GM12872 (cell line): ENCODE measurements at regions not wholly inside any gene's neighbourhood (a gene's known extent, or its start where the extent isn't known, plus 50 kb on each side); places are given as distances from the start of the nearest gene placed in this dataset.

Experiments
- CTCF ChIP-seq: IDR thresholded peaks from 3 replicates; pipeline ENCODE4 v1.5.1; 2011; ENCODE audit warnings: low read depth, mild to moderate bottlenecking, low read length, moderate library complexity; ENCODE audit not compliant: insufficient read depth

- TF ChIP-seq CTCF, result no peak
These were observed 1123.7 kb upstream of the ATXN7L3B start for GRCh38 chr12:73413974-73414373.

DNA sequence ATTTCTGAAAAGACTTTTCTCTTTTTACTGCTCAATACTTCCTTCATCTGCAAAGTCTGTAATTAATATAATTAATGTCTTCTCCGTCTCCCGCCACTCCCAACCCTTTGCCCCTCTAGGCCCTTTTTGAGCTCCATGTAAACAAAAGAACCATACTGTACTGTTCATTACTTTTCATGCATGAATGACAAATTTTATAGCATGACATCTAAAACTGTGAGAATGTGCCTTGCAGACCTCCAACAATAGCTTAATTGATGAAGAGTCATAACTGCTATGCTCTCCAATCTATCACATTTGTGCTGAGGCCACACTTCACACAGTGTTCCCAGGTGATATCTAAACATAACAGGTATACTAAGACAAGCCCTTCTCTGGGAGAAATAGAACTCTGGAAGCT lies 1122.7 kb upstream of the ATXN7L3B start:
- TF ChIP-seq CTCF, result no peak

DNA sequence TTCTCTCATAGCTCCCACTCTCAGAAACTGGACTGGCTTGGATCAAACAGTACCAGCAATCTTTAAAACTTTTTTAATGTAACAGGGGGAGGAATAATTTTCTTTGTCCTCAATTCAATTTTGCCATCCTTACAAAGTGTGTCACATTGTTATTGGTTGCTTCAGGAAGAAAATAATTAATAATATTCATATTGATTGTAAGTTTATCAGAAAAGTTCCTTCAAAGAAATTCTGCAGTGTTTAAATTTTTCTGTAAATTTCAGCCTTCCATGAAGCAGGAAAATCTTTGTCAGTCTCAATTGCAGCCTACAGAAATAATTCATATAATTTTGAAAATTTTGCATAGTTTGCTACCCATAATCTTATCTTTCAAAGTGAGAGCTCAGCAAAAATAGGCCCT lies 1119.1 kb upstream of the ATXN7L3B start:
- TF ChIP-seq CTCF, result no peak

DNA sequence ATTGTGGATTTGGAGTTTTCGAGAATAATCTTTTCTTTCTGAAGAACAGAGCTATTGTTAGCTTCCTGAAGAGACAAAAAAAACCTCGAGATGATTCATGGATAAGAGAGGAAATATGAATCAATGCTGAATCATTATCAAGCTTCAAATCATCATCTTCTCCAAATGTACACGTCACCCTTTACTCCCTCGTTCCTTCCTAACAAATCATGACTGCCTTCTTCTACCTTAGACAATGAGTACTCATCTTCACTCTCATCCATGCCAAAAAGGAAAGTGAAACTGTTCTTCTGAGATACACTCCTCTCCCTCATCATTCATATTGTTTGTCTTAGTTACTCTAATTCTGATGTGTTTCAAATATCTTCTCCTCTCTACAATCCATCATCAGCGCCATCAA lies 1115.8 kb upstream of the ATXN7L3B start:
- TF ChIP-seq CTCF, result no peak

- TF ChIP-seq CTCF, result no peak
These were observed 1113.2 kb upstream of the ATXN7L3B start for GRCh38 chr12:73424484-73424883.

GRCh38 chr12:73445658-73446324 lies 1091.8 kb upstream of the ATXN7L3B start:
- no peak for TF ChIP-seq CTCF

DNA sequence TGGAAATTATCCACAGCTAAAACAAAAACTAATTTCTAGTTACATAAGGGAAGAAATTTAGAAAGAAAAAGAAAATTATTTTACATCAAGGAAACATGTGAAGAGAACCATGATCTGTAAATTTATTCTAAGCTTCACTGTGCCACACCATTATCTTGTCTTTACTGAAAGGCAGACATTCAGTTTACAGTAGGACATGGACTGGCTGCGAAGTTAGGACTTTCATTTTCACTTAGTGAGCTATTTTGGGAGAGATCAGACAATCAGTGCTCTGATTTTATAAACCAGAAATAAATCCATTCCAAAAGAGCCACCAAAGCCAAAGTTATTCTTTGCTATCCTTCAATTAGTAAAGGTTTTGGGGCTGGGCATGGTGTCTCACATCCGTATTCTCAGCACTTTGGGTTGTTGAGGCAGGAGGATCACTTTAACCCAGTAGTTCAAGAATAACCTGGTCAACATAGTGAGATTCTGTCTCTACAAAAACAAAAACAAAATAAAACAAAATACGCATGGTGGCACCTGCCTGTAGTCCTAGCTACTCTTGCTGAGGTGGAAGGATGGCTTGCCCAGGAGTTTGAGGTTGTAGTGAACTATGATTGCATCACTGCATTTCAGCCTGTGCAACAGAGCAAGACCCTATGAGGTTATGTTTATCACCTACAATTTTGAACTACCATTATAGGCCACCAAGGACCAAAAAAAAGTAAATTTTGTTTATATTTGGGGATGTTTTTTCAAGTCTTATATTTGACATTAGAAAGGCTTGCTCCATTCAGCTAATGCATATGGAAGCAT lies 1084.8 kb upstream of the ATXN7L3B start:
- no peak for TF ChIP-seq CTCF
